HepG2 (cell line): ENCODE measurements at regions not wholly inside any gene's neighbourhood (a gene's known extent, or its start where the extent isn't known, plus 50 kb on each side); places are given as distances from the start of the nearest gene placed in this dataset.

Source experiments
- ATAC-seq: fragments of 200-7000 bp; cut with Tn5 transposase; 3 replicates; pipeline ENCODE4 v1.9.1; 2020; ENCODE audit warnings: mild to moderate bottlenecking, moderate library complexity
- BruUV-seq: library from RNA; stranded (reverse); fragments of 400-500 nt; replicated peaks from 2 replicates; lab custom pipeline; 2021; lab: Mats Ljungman, UMichigan
- CTCF ChIA-PET: fragments of 300-600 bp; formaldehyde crosslinking; extraction: SDS; loops from one replicate; lab custom pipeline; 2021; ENCODE audit warnings: low total read pairs, inconsistent platforms, low intra/inter-chr PET ratio; lab: Yijun Ruan, JAX
- POLR2A ChIA-PET: fragments of 350-600 bp; sonication (Branson Sonifier 250); formaldehyde crosslinking; loops from one replicate; lab custom pipeline; 2020; ENCODE audit warnings: antibody characterized with exemption, inconsistent platforms; lab: Yijun Ruan, JAX
- DNase-seq: peaks from one replicate; pipeline ENCODE4 v3.0.0-alpha.2; 2015; ENCODE audit warnings: low spot score
- FAIRE-seq: peaks from 3 replicates; lab custom pipeline; 2011; peaks lifted over from hg19 to GRCh38; lab: Jason Lieb, UNC
- H2AFZ ChIP-seq: one replicate; pipeline ENCODE4 v1.6.1; 2011; ENCODE audit warnings: low read length, inconsistent platforms
- H3K27ac ChIP-seq: fragments of 300-600 bp; 3 replicates; pipeline ENCODE4 v1.8.0; 2011; ENCODE audit warnings: mixed run types, mild to moderate bottlenecking, mixed read lengths, low read length, inconsistent platforms; ENCODE audit not compliant: insufficient read depth; ENCODE audit errors: extremely low read length
- H3K27me3 ChIP-seq, 2 experiments: fragments of 200-600 bp in 1 of 2; 2 replicates in 1 of 2; 3 replicates in 1 of 2; pipeline versions ENCODE4 v1.6.0 to v1.8.0; 2011; ENCODE audit warnings: low read length in 2 of 2, mild to moderate bottlenecking in 2 of 2, moderate library complexity in 2 of 2, inconsistent platforms in 1 of 2; ENCODE audit not compliant: insufficient read depth in 2 of 2, control insufficient read depth in 1 of 2
- H3K36me3 ChIP-seq, 2 experiments: fragments of 200-600 bp in 1 of 2; replicated peaks in 1 of 2; 2 replicates in 1 of 2; 3 replicates in 1 of 2; pipeline versions ENCODE4 v1.5.1 to v1.8.0; 2011; ENCODE audit warnings: low read length in 2 of 2, inconsistent platforms in 1 of 2; ENCODE audit not compliant: insufficient read depth in 2 of 2, control insufficient read depth in 1 of 2
- H3K4me1 ChIP-seq: 2 replicates; pipeline ENCODE4 v1.5.1; 2012; ENCODE audit warnings: low read length, inconsistent platforms; ENCODE audit not compliant: insufficient read depth
- H3K4me2 ChIP-seq: 2 replicates; pipeline ENCODE4 v1.6.0; 2011; ENCODE audit warnings: low read depth, low read length, inconsistent platforms
- H3K4me3 ChIP-seq, 3 experiments: fragments of 200-600 bp in 1 of 3; sonication (generic), shearing (Covaris generic) in 1 of 3; replicated peaks in 1 of 3; 2 replicates each; pipeline ENCODE4 v1.5.1; 2011 to 2016; ENCODE audit warnings: low read length in 3 of 3, inconsistent platforms in 2 of 3, low read depth in 2 of 3, mild to moderate bottlenecking in 2 of 3, control low read depth in 1 of 3, mixed read lengths in 1 of 3; ENCODE audit not compliant: insufficient read depth in 1 of 3
- H3K79me2 ChIP-seq: one replicate; pipeline ENCODE4 v1.6.1; 2011; ENCODE audit warnings: low read length, inconsistent platforms; ENCODE audit not compliant: insufficient read depth
- H3K9ac ChIP-seq: 2 replicates; pipeline ENCODE4 v1.6.0; 2011; ENCODE audit warnings: mild to moderate bottlenecking, low read depth, low read length, inconsistent platforms; ENCODE audit not compliant: insufficient read depth
- H3K9me3 ChIP-seq: 2 replicates; pipeline ENCODE4 v1.5.1; 2012; ENCODE audit warnings: mild to moderate bottlenecking, low read length
- H4K20me1 ChIP-seq: 2 replicates; pipeline ENCODE4 v1.6.0; 2011; ENCODE audit warnings: inconsistent platforms, mild to moderate bottlenecking, low read length, moderate library complexity; ENCODE audit not compliant: insufficient read depth
- KLF12 ChIP-seq: sonication (generic); formaldehyde crosslinking; IDR thresholded peaks from 2 replicates; pipeline ENCODE4 v1.4.0; 2020; ENCODE audit warnings: missing genetic modification reagents, borderline replicate concordance
- RARA ChIP-seq: IDR thresholded peaks from 2 replicates; pipeline ENCODE4 v1.6.1; 2016; ENCODE audit warnings: missing genetic modification reagents, missing compliant biosample characterization
- RCOR2 ChIP-seq: IDR thresholded peaks from 2 replicates; pipeline ENCODE4 v1.6.1; 2016; ENCODE audit warnings: missing biosample characterization, missing genetic modification reagents
- THAP9 ChIP-seq: sonication (generic); formaldehyde crosslinking; IDR thresholded peaks from 2 replicates; pipeline ENCODE4; 2020; ENCODE audit warnings: missing genetic modification reagents, mild to moderate bottlenecking, borderline replicate concordance
- ZFP36L2 ChIP-seq: sonication (generic); formaldehyde crosslinking; IDR thresholded peaks from 2 replicates; pipeline ENCODE4 v1.4.0; 2020; ENCODE audit warnings: missing genetic modification reagents
- ZNF318 ChIP-seq: sonication (generic); formaldehyde crosslinking; IDR thresholded peaks from 2 replicates; pipeline ENCODE4 v1.4.0; 2020; ENCODE audit warnings: mild to moderate bottlenecking, missing genetic modification reagents
- ZNF326 ChIP-seq: sonication (generic); formaldehyde crosslinking; IDR thresholded peaks from 2 replicates; pipeline ENCODE4 v1.4.0; 2020; ENCODE audit warnings: missing genetic modification reagents, borderline replicate concordance
- WGBS: methylation state at CpG from one replicate; pipeline ENCODE4 v1.1.6; 2017; ENCODE audit warnings: low lambda C conversion rate; 5-methylcytosine and 5-hydroxymethylcytosine counted together
- in situ Hi-C: cut with HindIII; loops from 2 replicates; pipeline ENCODE4 v1.10.0; 2017; ENCODE audit warnings: low pct_unique_long_range_greater_than_20kb; ENCODE audit not compliant: extremely low pct_ligation_motif_present
- intact Hi-C: fragments of 100-400 bp; cut with micrococcal nuclease; formaldehyde crosslinking; loops from one replicate; pipeline ENCODE4 v1.10.0; 2022; ENCODE audit not compliant: unreplicated experiment

- POLR2A ChIA-PET, result no interaction called here
- Histone ChIP-seq H3K27ac (no peak overlapping the region), H3K79me2 (no peaks in the 10 kb centered on the region), H3K4me2 (no peak overlapping the region), H3K36me3 (no peaks in the 10 kb centered on the region), H3K4me3 (no peak overlapping the region), H2AFZ (no peak overlapping the region), H3K27me3 (no peaks in the 10 kb centered on the region), H3K9me3 (no peaks in the 10 kb centered on the region), H3K4me1 (no peaks in the 10 kb centered on the region), H3K9ac (no peak overlapping the region), H4K20me1 (no peaks in the 10 kb centered on the region)
- in situ Hi-C loops, result loop anchor here (25.0 kb wide), 1 partner anchor 982 kb away; no protein-coding TSS in a partner anchor
- WGBS, result 0% methylated on average over 2 of the region's 2 CpGs
- CTCF ChIA-PET, result no interaction called here
- no peak for TF ChIP-seq ZFP36L2 (CRISPR knock-in tag)
- DNase-seq (no peak), FAIRE-seq (no peak), ATAC-seq (no peak)
- no TSS peak for BruUV-seq
- intact Hi-C loops, result loop anchor here (5.0 kb wide), 1 partner anchor 1487 kb away; no protein-coding TSS in a partner anchor
These were observed 138.7 kb upstream of the FAM47C start for GRCh38 chrX:36869457-36869856.

GRCh38 chrX:36897690-36898089, 110.5 kb upstream of the FAM47C start:
- Histone ChIP-seq H4K20me1 (no peaks in the 10 kb centered on the region), H3K27ac (no peak overlapping the region), H3K79me2 (no peaks in the 10 kb centered on the region), H3K27me3 (no peaks in the 10 kb centered on the region), H3K36me3 (no peaks in the 10 kb centered on the region), H3K4me1 (no peaks in the 10 kb centered on the region), H2AFZ (no peak overlapping the region), H3K9me3 (no peaks in the 10 kb centered on the region), H3K4me3 (no peak overlapping the region), H3K4me2 (no peak overlapping the region), H3K9ac (no peak overlapping the region)
- no peak for FAIRE-seq
- no peak for DNase-seq
- no peak for TF ChIP-seq THAP9
- no peak for TF ChIP-seq RCOR2 (CRISPR knock-in tag)
- no peak for TF ChIP-seq ZNF326
- no peak for TF ChIP-seq KLF12 (CRISPR knock-in tag)
- no peak for TF ChIP-seq ZNF318 (CRISPR knock-in tag)
- no peak for TF ChIP-seq RARA
- ChIA-PET POLR2A (no interaction called here), CTCF (no interaction called here)
- WGBS, result 0% methylated on average over 1 of the region's 3 CpGs
- intact Hi-C loops, result no loop called here
- in situ Hi-C loops, result no loop called here
- ATAC-seq, result no peak
- no TSS peak for BruUV-seq
